Progenitor cell of endocrine pancreas (in vitro differentiated cells): ENCODE measurements at regions not wholly inside any gene's neighbourhood (a gene's known extent, or its start where the extent isn't known, plus 50 kb on each side); places are given as distances from the start of the nearest gene placed in this dataset.

Experiments used
- DNase-seq: peaks from one replicate; pipeline ENCODE4 v3.0.0; 2021; ENCODE audit warnings: low spot score; ENCODE audit not compliant: unreplicated experiment
- H3K27ac Mint-ChIP-seq: 2 replicates; pipeline ENCODE4 v1.8.0; 2021; ENCODE audit warnings: mild to moderate bottlenecking, moderate library complexity, mixed read lengths
- H3K27me3 Mint-ChIP-seq: 2 replicates; pipeline ENCODE4 v1.8.0; 2021; ENCODE audit warnings: mixed read lengths
- H3K36me3 Mint-ChIP-seq: 2 replicates; pipeline ENCODE4 v1.8.0; 2022; ENCODE audit warnings: mixed read lengths; ENCODE audit not compliant: insufficient read depth
- H3K4me1 Mint-ChIP-seq: 2 replicates; pipeline ENCODE4 v1.8.0; 2021; ENCODE audit warnings: low read depth, mixed read lengths
- H3K4me3 Mint-ChIP-seq: 2 replicates; pipeline ENCODE4 v1.8.0; 2021; ENCODE audit warnings: low read depth, mild to moderate bottlenecking, moderate library complexity, mixed read lengths
- H3K9me3 Mint-ChIP-seq: 2 replicates; pipeline ENCODE4 v1.8.0; 2021; ENCODE audit warnings: low read depth, mixed read lengths
- CTCF ChIP-seq: fragments of 200-600 bp; sonication (generic); IDR thresholded peaks from one replicate; pipeline ENCODE4 v1.5.0; 2021; ENCODE audit warnings: antibody characterized with exemption, mild to moderate bottlenecking; ENCODE audit not compliant: unreplicated experiment

GRCh38 chr11:126112547-126112946 lies 49.9 kb upstream of the CDON start:
- no peak for DNase-seq
- Mint-ChIP-seq H3K27me3 (peaks cover 5% of the 10 kb centered on the region), H3K27ac (no peak overlapping the region), H3K36me3 (no peaks in the 10 kb centered on the region), H3K4me3 (no peak overlapping the region), H3K9me3 (no peaks in the 10 kb centered on the region), H3K4me1 (peaks cover 22% of the 10 kb centered on the region)
- TF ChIP-seq CTCF: no peak
